HEK293 (cell line): ENCODE measurements at regions not wholly inside any gene's neighbourhood (a gene's known extent, or its start where the extent isn't known, plus 50 kb on each side); places are given as distances from the start of the nearest gene placed in this dataset.

Experiments used
- GLI4 ChIP-seq: fragments of 450-650 bp; formaldehyde crosslinking; IDR thresholded peaks from 2 replicates; pipeline ENCODE4 v1.5.1; 2016; ENCODE audit warnings: missing biosample characterization, missing genetic modification characterization
- KLF10 ChIP-seq: fragments of 450-650 bp; IDR thresholded peaks from 2 replicates; pipeline ENCODE4 v1.5.1; 2018; ENCODE audit warnings: missing biosample characterization, mild to moderate bottlenecking, missing genetic modification characterization
- TCF7L2 ChIP-seq: IDR thresholded peaks from 2 replicates; pipeline ENCODE4 v1.6.1; 2011; ENCODE audit warnings: low read depth, mild to moderate bottlenecking, inconsistent platforms, low read length, moderate library complexity, borderline replicate concordance
- ZBTB6 ChIP-seq: fragments of 450-650 bp; formaldehyde crosslinking; IDR thresholded peaks from 2 replicates; pipeline ENCODE4 v1.5.1; 2017; ENCODE audit warnings: missing biosample characterization, missing genetic modification characterization
- ZNF626 ChIP-seq: fragments of 450-650 bp; sonication (Bioruptor Pico); formaldehyde crosslinking; IDR thresholded peaks from 2 replicates; pipeline ENCODE4 v1.5.1; 2018; ENCODE audit warnings: missing biosample characterization, missing genetic modification characterization, inconsistent platforms
- ZNF768 ChIP-seq: fragments of 450-650 bp; formaldehyde crosslinking; IDR thresholded peaks from 2 replicates; pipeline ENCODE4 v1.5.1; 2018; ENCODE audit warnings: missing biosample characterization, mild to moderate bottlenecking, missing genetic modification characterization
- TF ChIP-seq, protein P1 (sequence below): fragments of 450-650 bp; formaldehyde crosslinking; IDR thresholded peaks from 2 replicates; pipeline ENCODE4 v1.5.1; 2016; ENCODE audit warnings: missing biosample characterization, missing genetic modification characterization
- TF ChIP-seq, protein P2 (sequence below): IDR thresholded peaks from 2 replicates; pipeline ENCODE4 v1.6.1; 2011; ENCODE audit warnings: mild to moderate bottlenecking, low read depth, low read length, borderline replicate concordance

DNA sequence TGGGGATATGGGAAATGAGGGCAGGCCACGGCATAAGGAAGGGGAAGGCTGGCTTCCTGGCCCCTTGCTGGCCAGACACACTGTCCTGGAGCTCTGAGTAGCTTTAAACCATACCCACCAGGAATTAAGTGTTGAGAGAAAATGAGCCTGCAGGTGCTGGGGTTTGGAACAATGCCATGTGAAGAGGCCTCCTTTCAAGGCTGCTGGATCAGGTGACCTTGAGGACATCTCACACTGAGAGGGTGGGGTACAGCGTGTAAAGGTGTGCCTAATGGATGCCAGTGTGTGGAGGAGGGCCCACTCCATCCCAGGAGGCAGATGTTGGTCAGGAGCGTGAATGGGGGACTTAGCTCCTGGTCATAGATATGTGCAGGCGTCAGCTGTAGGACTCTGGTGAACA, 74.8 kb upstream of the MLN start:
- TF ChIP-seq, protein P1, sequence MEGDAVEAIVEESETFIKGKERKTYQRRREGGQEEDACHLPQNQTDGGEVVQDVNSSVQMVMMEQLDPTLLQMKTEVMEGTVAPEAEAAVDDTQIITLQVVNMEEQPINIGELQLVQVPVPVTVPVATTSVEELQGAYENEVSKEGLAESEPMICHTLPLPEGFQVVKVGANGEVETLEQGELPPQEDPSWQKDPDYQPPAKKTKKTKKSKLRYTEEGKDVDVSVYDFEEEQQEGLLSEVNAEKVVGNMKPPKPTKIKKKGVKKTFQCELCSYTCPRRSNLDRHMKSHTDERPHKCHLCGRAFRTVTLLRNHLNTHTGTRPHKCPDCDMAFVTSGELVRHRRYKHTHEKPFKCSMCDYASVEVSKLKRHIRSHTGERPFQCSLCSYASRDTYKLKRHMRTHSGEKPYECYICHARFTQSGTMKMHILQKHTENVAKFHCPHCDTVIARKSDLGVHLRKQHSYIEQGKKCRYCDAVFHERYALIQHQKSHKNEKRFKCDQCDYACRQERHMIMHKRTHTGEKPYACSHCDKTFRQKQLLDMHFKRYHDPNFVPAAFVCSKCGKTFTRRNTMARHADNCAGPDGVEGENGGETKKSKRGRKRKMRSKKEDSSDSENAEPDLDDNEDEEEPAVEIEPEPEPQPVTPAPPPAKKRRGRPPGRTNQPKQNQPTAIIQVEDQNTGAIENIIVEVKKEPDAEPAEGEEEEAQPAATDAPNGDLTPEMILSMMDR, result no peak
- no peak for TF ChIP-seq TCF7L2
- no peak for TF ChIP-seq KLF10 (tag by site-specific recombination)
- TF ChIP-seq ZBTB6, result no peak
- TF ChIP-seq ZNF626 (tag by site-specific recombination), result no peak
- TF ChIP-seq, protein P2, sequence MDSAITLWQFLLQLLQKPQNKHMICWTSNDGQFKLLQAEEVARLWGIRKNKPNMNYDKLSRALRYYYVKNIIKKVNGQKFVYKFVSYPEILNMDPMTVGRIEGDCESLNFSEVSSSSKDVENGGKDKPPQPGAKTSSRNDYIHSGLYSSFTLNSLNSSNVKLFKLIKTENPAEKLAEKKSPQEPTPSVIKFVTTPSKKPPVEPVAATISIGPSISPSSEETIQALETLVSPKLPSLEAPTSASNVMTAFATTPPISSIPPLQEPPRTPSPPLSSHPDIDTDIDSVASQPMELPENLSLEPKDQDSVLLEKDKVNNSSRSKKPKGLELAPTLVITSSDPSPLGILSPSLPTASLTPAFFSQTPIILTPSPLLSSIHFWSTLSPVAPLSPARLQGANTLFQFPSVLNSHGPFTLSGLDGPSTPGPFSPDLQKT, result no peak
- no peak for TF ChIP-seq GLI4
- no peak for TF ChIP-seq ZNF768 (tag by site-specific recombination)
